ENCODE measurements at regions not wholly inside any gene's neighbourhood (a gene's known extent, or its start where the extent isn't known, plus 50 kb on each side); places are given as distances from the start of the nearest gene placed in this dataset.

GRCh38 chr16:14357328-14357727, 272.7 kb downstream of the PARN start:
- no peaks in the 10 kb centered on the region for H3K9me3 ChIP-seq (ENCODE audit: control insufficient read depth, low read length)
- H3K4me3 ChIP-seq (ENCODE audit: low read length), result no peak overlapping the region
- no peak for TF ChIP-seq CTCF (conservative IDR thresholded peaks at IDR 0.05)
- Mint-ChIP-seq H3K27ac (no peak overlapping the region), H3K9me3 (no peaks in the 10 kb centered on the region), H3K4me3 (no peak overlapping the region), H3K36me3 (ENCODE audit: low read depth) (no peaks in the 10 kb centered on the region), H3K27me3 (ENCODE audit: insufficient read depth) (peaks cover 5% of the 10 kb centered on the region), H3K4me1 (peaks cover 5% of the 10 kb centered on the region)
- H3K9ac ChIP-seq (ENCODE audit: extremely low read depth, low read length, poor library complexity, severe bottlenecking), result no peak overlapping the region
- no peak for DNase-seq
- no peak overlapping the region for H3K27ac ChIP-seq (ENCODE audit: low read depth, low read length)
- H3K36me3 ChIP-seq (ENCODE audit: control insufficient read depth, insufficient read depth, low read length), result no peaks in the 10 kb centered on the region
- H3K27me3 ChIP-seq (ENCODE audit: control insufficient read depth, insufficient read depth, low read length, poor library complexity, severe bottlenecking), result no peaks in the 10 kb centered on the region
- H3K4me1 ChIP-seq (ENCODE audit: control insufficient read depth, insufficient read depth, low read length), result no peaks in the 10 kb centered on the region
- WGBS, 2 experiments (ENCODE audit: insufficient coverage in 1 of 2, insufficient read length in 1 of 2), result 95 to 100% methylated on average over 3 to 6 of the region's 6 CpGs

- no peak overlapping the region for H3K9ac ChIP-seq (ENCODE audit: extremely low read depth, low read length, poor library complexity, severe bottlenecking)
- peaks cover 5% of the 10 kb centered on the region for H3K4me1 Mint-ChIP-seq
- H3K27ac ChIP-seq (ENCODE audit: low read depth, low read length), result no peak overlapping the region
- H3K9me3 ChIP-seq (ENCODE audit: control insufficient read depth, low read length), result no peaks in the 10 kb centered on the region
- WGBS, 2 experiments (ENCODE audit: insufficient coverage in 1 of 2, insufficient read length in 1 of 2), result 90 to 94% methylated on average over 9 to 11 of the region's 11 CpGs
- no peaks in the 10 kb centered on the region for H3K9me3 Mint-ChIP-seq
- peaks cover 5% of the 10 kb centered on the region for H3K27me3 Mint-ChIP-seq (ENCODE audit: insufficient read depth)
- H3K4me3 Mint-ChIP-seq, result no peak overlapping the region
- H3K27me3 ChIP-seq (ENCODE audit: control insufficient read depth, insufficient read depth, low read length, poor library complexity, severe bottlenecking), result no peaks in the 10 kb centered on the region
- H3K27ac Mint-ChIP-seq, result no peak overlapping the region
- TF ChIP-seq CTCF (conservative IDR thresholded peaks at IDR 0.05), result no peak
- H3K4me3 ChIP-seq (ENCODE audit: low read length), result no peak overlapping the region
- no peaks in the 10 kb centered on the region for H3K36me3 Mint-ChIP-seq (ENCODE audit: low read depth)
- no peaks in the 10 kb centered on the region for H3K36me3 ChIP-seq (ENCODE audit: control insufficient read depth, insufficient read depth, low read length)
- H3K4me1 ChIP-seq (ENCODE audit: control insufficient read depth, insufficient read depth, low read length), result no peaks in the 10 kb centered on the region
- no peak for DNase-seq
Measured at GRCh38 chr16:14356064-14356463, 274.0 kb downstream of the PARN start.

- Mint-ChIP-seq H3K36me3 (ENCODE audit: low read depth) (no peaks in the 10 kb centered on the region), H3K27me3 (ENCODE audit: insufficient read depth) (peaks cover 5% of the 10 kb centered on the region), H3K27ac (no peak overlapping the region), H3K4me1 (peaks cover 5% of the 10 kb centered on the region), H3K9me3 (no peaks in the 10 kb centered on the region), H3K4me3 (no peak overlapping the region)
- Histone ChIP-seq H3K4me1 (ENCODE audit: control insufficient read depth, insufficient read depth, low read length) (no peaks in the 10 kb centered on the region), H3K27me3 (ENCODE audit: control insufficient read depth, insufficient read depth, low read length, poor library complexity, severe bottlenecking) (no peaks in the 10 kb centered on the region), H3K9me3 (ENCODE audit: control insufficient read depth, low read length) (no peaks in the 10 kb centered on the region), H3K9ac (ENCODE audit: extremely low read depth, low read length, poor library complexity, severe bottlenecking) (no peak overlapping the region), H3K27ac (ENCODE audit: low read depth, low read length) (no peak overlapping the region), H3K36me3 (ENCODE audit: control insufficient read depth, insufficient read depth, low read length) (no peaks in the 10 kb centered on the region), H3K4me3 (ENCODE audit: low read length) (no peak overlapping the region)
- TF ChIP-seq CTCF (conservative IDR thresholded peaks at IDR 0.05), result no peak
- no peak for DNase-seq
- 83 to 91% methylated on average over 4 to 10 of the region's 10 CpGs for WGBS, 2 experiments (ENCODE audit: insufficient coverage in 1 of 2, insufficient read length in 1 of 2)
Measured at GRCh38 chr16:14354561-14355351, 275.3 kb downstream of the PARN start.
